ENCODE measurements at regions not wholly inside any gene's neighbourhood (a gene's known extent, or its start where the extent isn't known, plus 50 kb on each side); places are given as distances from the start of the nearest gene placed in this dataset.

DNA sequence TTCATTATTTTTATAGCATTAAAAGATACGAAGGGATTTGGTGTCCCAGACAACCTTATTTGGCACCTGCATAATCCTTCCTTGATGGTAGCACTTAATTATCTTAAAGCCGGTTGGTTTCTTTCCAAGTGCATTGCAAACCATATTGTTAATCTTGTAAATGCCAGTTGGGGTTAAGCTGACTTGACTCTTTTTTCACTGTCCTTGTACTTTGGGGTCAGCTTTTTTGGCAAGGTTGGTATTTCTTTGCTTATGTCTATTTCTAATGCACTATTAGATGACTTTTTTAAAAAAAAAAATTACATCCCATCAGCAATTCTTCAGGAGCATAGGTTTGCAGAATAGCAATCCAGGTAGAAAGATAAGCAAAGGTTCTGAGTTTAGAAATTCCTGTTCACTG is 466.8 kb upstream of the TLE4 start:
- Histone ChIP-seq H3K4me1 (ENCODE audit: insufficient read depth) (no peaks in the 10 kb centered on the region), H3K4me3 (no peak overlapping the region), H3K27ac (no peak overlapping the region), H3K27me3 (no peaks in the 10 kb centered on the region), H3K9me3 (no peaks in the 10 kb centered on the region), H3K36me3 (no peaks in the 10 kb centered on the region)
- WGBS, 3 donors, result 26 to 30% (median 30%) methylated on average over 2 of the region's 2 CpGs
- TF ChIP-seq, protein P1, sequence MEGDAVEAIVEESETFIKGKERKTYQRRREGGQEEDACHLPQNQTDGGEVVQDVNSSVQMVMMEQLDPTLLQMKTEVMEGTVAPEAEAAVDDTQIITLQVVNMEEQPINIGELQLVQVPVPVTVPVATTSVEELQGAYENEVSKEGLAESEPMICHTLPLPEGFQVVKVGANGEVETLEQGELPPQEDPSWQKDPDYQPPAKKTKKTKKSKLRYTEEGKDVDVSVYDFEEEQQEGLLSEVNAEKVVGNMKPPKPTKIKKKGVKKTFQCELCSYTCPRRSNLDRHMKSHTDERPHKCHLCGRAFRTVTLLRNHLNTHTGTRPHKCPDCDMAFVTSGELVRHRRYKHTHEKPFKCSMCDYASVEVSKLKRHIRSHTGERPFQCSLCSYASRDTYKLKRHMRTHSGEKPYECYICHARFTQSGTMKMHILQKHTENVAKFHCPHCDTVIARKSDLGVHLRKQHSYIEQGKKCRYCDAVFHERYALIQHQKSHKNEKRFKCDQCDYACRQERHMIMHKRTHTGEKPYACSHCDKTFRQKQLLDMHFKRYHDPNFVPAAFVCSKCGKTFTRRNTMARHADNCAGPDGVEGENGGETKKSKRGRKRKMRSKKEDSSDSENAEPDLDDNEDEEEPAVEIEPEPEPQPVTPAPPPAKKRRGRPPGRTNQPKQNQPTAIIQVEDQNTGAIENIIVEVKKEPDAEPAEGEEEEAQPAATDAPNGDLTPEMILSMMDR (IDR thresholded peaks at IDR 0.05), result no peak
- DNase-seq, result no peak
- intact Hi-C loops (cut with DNase I), result no loop called here

DNA sequence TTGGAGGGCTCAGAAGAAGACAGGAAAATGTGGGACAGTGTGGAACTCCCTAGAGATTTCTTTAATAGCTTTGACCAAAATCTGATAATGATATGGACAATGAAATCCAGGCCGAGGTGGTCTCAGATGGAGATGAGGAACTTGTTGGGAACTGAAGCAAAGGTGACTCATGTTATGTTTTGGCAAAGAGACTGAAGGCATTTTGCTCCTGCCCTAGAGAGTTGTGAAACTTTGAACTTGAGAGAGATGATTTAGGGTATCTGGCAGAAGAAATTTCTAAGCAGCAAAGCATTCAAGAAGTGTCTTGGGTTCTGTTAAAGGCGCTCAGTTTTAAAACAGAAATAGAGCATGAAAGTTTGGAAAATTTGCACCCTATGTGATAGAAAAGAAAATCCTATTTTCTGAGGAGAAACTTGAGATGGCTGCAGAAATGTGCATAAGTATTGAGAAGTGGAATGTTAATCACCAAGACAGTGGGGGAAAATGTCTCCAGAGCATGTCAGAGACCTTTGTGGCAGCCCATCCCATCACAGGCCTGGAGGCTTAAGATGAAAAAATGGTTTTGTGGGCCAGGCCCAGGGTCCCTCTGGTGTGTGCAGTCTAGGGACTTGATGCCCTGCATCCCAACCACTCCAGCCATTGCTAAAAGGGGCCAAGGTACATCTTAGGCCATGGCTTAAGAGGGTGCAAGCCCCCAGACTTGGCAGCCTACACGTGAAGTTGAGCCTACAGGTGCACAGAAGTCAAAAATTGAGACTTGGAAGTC is 463.7 kb upstream of the TLE4 start:
- Histone ChIP-seq H3K36me3 (no peaks in the 10 kb centered on the region), H3K4me1 (ENCODE audit: insufficient read depth) (no peaks in the 10 kb centered on the region), H3K9me3 (no peaks in the 10 kb centered on the region), H3K27ac (no peak overlapping the region), H3K4me3 (no peak overlapping the region), H3K27me3 (no peaks in the 10 kb centered on the region)
- 74 to 90% (median 84%) methylated on average over 3 of the region's 3 CpGs for WGBS, 3 donors
- TF ChIP-seq POLR2A (IDR thresholded peaks at IDR 0.05) (no peak), EP300 (IDR thresholded peaks at IDR 0.05) (no peak)
- TF ChIP-seq, protein P1 (IDR thresholded peaks at IDR 0.05), result no peak
- no peak for DNase-seq
- intact Hi-C loops (cut with DNase I), result no loop called here

- intact Hi-C loops (cut with DNase I), result no loop called here
- no peak for DNase-seq
- Histone ChIP-seq H3K27ac (no peak overlapping the region), H3K36me3 (no peaks in the 10 kb centered on the region), H3K4me1 (ENCODE audit: insufficient read depth) (no peaks in the 10 kb centered on the region), H3K27me3 (no peaks in the 10 kb centered on the region), H3K9me3 (no peaks in the 10 kb centered on the region), H3K4me3 (no peak overlapping the region)
- 81 to 88% (median 85%) methylated on average over 4 of the region's 4 CpGs for WGBS, 3 donors
- TF ChIP-seq POLR2A (IDR thresholded peaks at IDR 0.05), result no peak
- no peak for TF ChIP-seq EP300 (IDR thresholded peaks at IDR 0.05)
- TF ChIP-seq, protein P1 (IDR thresholded peaks at IDR 0.05), result no peak
These were observed 460.1 kb upstream of the TLE4 start for GRCh38 chr9:79111653-79112052.

DNA sequence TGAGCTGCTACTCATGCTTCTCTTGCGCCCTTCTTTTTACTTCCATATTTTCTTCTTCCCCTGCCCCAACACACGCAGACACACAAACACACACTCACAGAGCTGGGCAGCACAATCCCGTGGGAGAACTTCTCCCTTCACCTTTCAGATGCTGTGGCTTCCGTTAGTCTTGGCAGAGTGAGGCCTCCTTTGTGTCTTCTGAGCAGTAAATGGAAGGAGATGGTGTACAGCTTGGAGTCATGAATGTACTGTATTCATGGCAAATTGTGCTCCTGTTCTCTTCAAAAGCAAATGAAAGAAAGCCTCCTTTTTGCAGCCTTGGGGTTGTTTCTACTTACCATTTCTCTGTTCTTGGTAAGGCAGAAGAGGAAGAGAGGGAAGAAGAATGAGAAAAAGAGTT is 456.6 kb upstream of the TLE4 start:
- DNase-seq, result no peak
- intact Hi-C loops (cut with DNase I), result no loop called here
- 81 to 87% (median 85%) methylated on average over 4 of the region's 4 CpGs for WGBS, 3 donors
- Histone ChIP-seq H3K9me3 (no peaks in the 10 kb centered on the region), H3K27ac (no peak overlapping the region), H3K4me1 (ENCODE audit: insufficient read depth) (no peaks in the 10 kb centered on the region), H3K27me3 (no peaks in the 10 kb centered on the region), H3K4me3 (no peak overlapping the region), H3K36me3 (no peaks in the 10 kb centered on the region)
- TF ChIP-seq EP300 (IDR thresholded peaks at IDR 0.05) (no peak), POLR2A (IDR thresholded peaks at IDR 0.05) (no peak)
- TF ChIP-seq, protein P1 (IDR thresholded peaks at IDR 0.05), result no peak

Measured in ovary (tissue), 7 donors.